HepG2 (cell line): ENCODE measurements at regions not wholly inside any gene's neighbourhood (a gene's known extent, or its start where the extent isn't known, plus 50 kb on each side); places are given as distances from the start of the nearest gene placed in this dataset.

Source experiments
- ATAC-seq: fragments of 200-7000 bp; cut with Tn5 transposase; 3 replicates; pipeline ENCODE4 v1.9.1; 2020; ENCODE audit warnings: mild to moderate bottlenecking, moderate library complexity
- BruUV-seq: library from RNA; stranded (reverse); fragments of 400-500 nt; replicated peaks from 2 replicates; lab custom pipeline; 2021; lab: Mats Ljungman, UMichigan
- CTCF ChIA-PET: fragments of 300-600 bp; formaldehyde crosslinking; extraction: SDS; loops from one replicate; lab custom pipeline; 2021; ENCODE audit warnings: low total read pairs, inconsistent platforms, low intra/inter-chr PET ratio; lab: Yijun Ruan, JAX
- POLR2A ChIA-PET: fragments of 350-600 bp; sonication (Branson Sonifier 250); formaldehyde crosslinking; loops from one replicate; lab custom pipeline; 2020; ENCODE audit warnings: antibody characterized with exemption, inconsistent platforms; lab: Yijun Ruan, JAX
- DNase-seq: peaks from one replicate; pipeline ENCODE4 v3.0.0-alpha.2; 2015; ENCODE audit warnings: low spot score
- FAIRE-seq: peaks from 3 replicates; lab custom pipeline; 2011; peaks lifted over from hg19 to GRCh38; lab: Jason Lieb, UNC
- H2AFZ ChIP-seq: one replicate; pipeline ENCODE4 v1.6.1; 2011; ENCODE audit warnings: low read length, inconsistent platforms
- H3K27ac ChIP-seq: fragments of 300-600 bp; 3 replicates; pipeline ENCODE4 v1.8.0; 2011; ENCODE audit warnings: mixed run types, mild to moderate bottlenecking, mixed read lengths, low read length, inconsistent platforms; ENCODE audit not compliant: insufficient read depth; ENCODE audit errors: extremely low read length
- H3K27me3 ChIP-seq, 2 experiments: fragments of 200-600 bp in 1 of 2; 2 replicates in 1 of 2; 3 replicates in 1 of 2; pipeline versions ENCODE4 v1.6.0 to v1.8.0; 2011; ENCODE audit warnings: low read length in 2 of 2, mild to moderate bottlenecking in 2 of 2, moderate library complexity in 2 of 2, inconsistent platforms in 1 of 2; ENCODE audit not compliant: insufficient read depth in 2 of 2, control insufficient read depth in 1 of 2
- H3K36me3 ChIP-seq, 2 experiments: fragments of 200-600 bp in 1 of 2; replicated peaks in 1 of 2; 2 replicates in 1 of 2; 3 replicates in 1 of 2; pipeline versions ENCODE4 v1.5.1 to v1.8.0; 2011; ENCODE audit warnings: low read length in 2 of 2, inconsistent platforms in 1 of 2; ENCODE audit not compliant: insufficient read depth in 2 of 2, control insufficient read depth in 1 of 2
- H3K4me1 ChIP-seq: 2 replicates; pipeline ENCODE4 v1.5.1; 2012; ENCODE audit warnings: low read length, inconsistent platforms; ENCODE audit not compliant: insufficient read depth
- H3K4me2 ChIP-seq: 2 replicates; pipeline ENCODE4 v1.6.0; 2011; ENCODE audit warnings: low read depth, low read length, inconsistent platforms
- H3K4me3 ChIP-seq, 3 experiments: fragments of 200-600 bp in 1 of 3; sonication (generic), shearing (Covaris generic) in 1 of 3; replicated peaks in 1 of 3; 2 replicates each; pipeline ENCODE4 v1.5.1; 2011 to 2016; ENCODE audit warnings: low read length in 3 of 3, inconsistent platforms in 2 of 3, low read depth in 2 of 3, mild to moderate bottlenecking in 2 of 3, control low read depth in 1 of 3, mixed read lengths in 1 of 3; ENCODE audit not compliant: insufficient read depth in 1 of 3
- H3K79me2 ChIP-seq: one replicate; pipeline ENCODE4 v1.6.1; 2011; ENCODE audit warnings: low read length, inconsistent platforms; ENCODE audit not compliant: insufficient read depth
- H3K9ac ChIP-seq: 2 replicates; pipeline ENCODE4 v1.6.0; 2011; ENCODE audit warnings: mild to moderate bottlenecking, low read depth, low read length, inconsistent platforms; ENCODE audit not compliant: insufficient read depth
- H3K9me3 ChIP-seq: 2 replicates; pipeline ENCODE4 v1.5.1; 2012; ENCODE audit warnings: mild to moderate bottlenecking, low read length
- H4K20me1 ChIP-seq: 2 replicates; pipeline ENCODE4 v1.6.0; 2011; ENCODE audit warnings: inconsistent platforms, mild to moderate bottlenecking, low read length, moderate library complexity; ENCODE audit not compliant: insufficient read depth
- AGO2 ChIP-seq: fragments of 200-400 bp; formaldehyde crosslinking; optimal IDR thresholded peaks from 2 replicates; pipeline ENCODE3; 2017; ENCODE audit warnings: mild to moderate bottlenecking, low read depth, low read length, moderate library complexity
- ATF1 ChIP-seq: IDR thresholded peaks from 2 replicates; pipeline ENCODE4 v1.6.1; 2016; ENCODE audit warnings: mild to moderate bottlenecking, control low read depth
- CEBPZ ChIP-seq: IDR thresholded peaks from 2 replicates; pipeline ENCODE4 v1.6.1; 2012; ENCODE audit warnings: low read length, improper control_type of control experiment
- DMTF1 ChIP-seq: sonication (generic); formaldehyde crosslinking; IDR thresholded peaks from 2 replicates; pipeline ENCODE4 v1.4.0; 2020; ENCODE audit warnings: mild to moderate bottlenecking, missing genetic modification reagents
- HNF4G ChIP-seq, 2 experiments: sonication (generic) in 1 of 2; formaldehyde crosslinking in 1 of 2; IDR thresholded peaks; 2 replicates each; pipeline versions ENCODE4 v1.4.0 to v1.6.1; 2011 to 2020; ENCODE audit warnings: borderline replicate concordance in 2 of 2, low read depth in 2 of 2, mild to moderate bottlenecking in 2 of 2, low read length in 1 of 2, missing genetic modification reagents in 1 of 2, moderate library complexity in 1 of 2
- NR3C1 ChIP-seq: sonication (generic); formaldehyde crosslinking; IDR thresholded peaks from 2 replicates; pipeline ENCODE4 v1.4.0; 2020; ENCODE audit warnings: missing genetic modification reagents
- TBP ChIP-seq: sonication (generic); formaldehyde crosslinking; IDR thresholded peaks from 2 replicates; pipeline ENCODE4 v1.5.0; 2020; ENCODE audit warnings: missing genetic modification reagents
- TGIF2 ChIP-seq: IDR thresholded peaks from 2 replicates; pipeline ENCODE4 v1.6.1; 2016; ENCODE audit warnings: control low read depth, missing compliant biosample characterization
- YEATS2 ChIP-seq: sonication (generic); formaldehyde crosslinking; IDR thresholded peaks from 2 replicates; pipeline ENCODE4 v1.4.0; 2020; ENCODE audit warnings: missing genetic modification reagents, borderline replicate concordance
- ZNF121 ChIP-seq: sonication (generic); formaldehyde crosslinking; IDR thresholded peaks from 2 replicates; pipeline ENCODE4 v1.5.0; 2020; ENCODE audit warnings: mild to moderate bottlenecking, missing genetic modification reagents
- ZNF274 ChIP-seq: sonication (generic); formaldehyde crosslinking; IDR thresholded peaks from 2 replicates; pipeline ENCODE4 v1.5.1; 2020; ENCODE audit warnings: mild to moderate bottlenecking, missing genetic modification reagents
- ZNF607 ChIP-seq: sonication (generic); formaldehyde crosslinking; IDR thresholded peaks from 2 replicates; pipeline ENCODE4 v1.5.1; 2020; ENCODE audit warnings: missing genetic modification reagents, mild to moderate bottlenecking, borderline replicate concordance
- ZNF639 ChIP-seq: conservative IDR thresholded peaks from 2 replicates; pipeline ENCODE4 v1.6.1; 2018; ENCODE audit warnings: missing genetic modification reagents
- WGBS: methylation state at CpG from one replicate; pipeline ENCODE4 v1.1.6; 2017; ENCODE audit warnings: low lambda C conversion rate; 5-methylcytosine and 5-hydroxymethylcytosine counted together
- in situ Hi-C: cut with HindIII; loops from 2 replicates; pipeline ENCODE4 v1.10.0; 2017; ENCODE audit warnings: low pct_unique_long_range_greater_than_20kb; ENCODE audit not compliant: extremely low pct_ligation_motif_present
- intact Hi-C: fragments of 100-400 bp; cut with micrococcal nuclease; formaldehyde crosslinking; loops from one replicate; pipeline ENCODE4 v1.10.0; 2022; ENCODE audit not compliant: unreplicated experiment

- BruUV-seq: no TSS peak
- intact Hi-C loops: no loop called here
- ATAC-seq: no peak
- no peak for TF ChIP-seq HNF4G (IDR thresholded peaks at IDR 0.05; ENCODE audit: borderline replicate concordance, low read depth, low read length)
- no peak for TF ChIP-seq HNF4G (CRISPR knock-in tag; IDR thresholded peaks at IDR 0.05; ENCODE audit: borderline replicate concordance, low read depth)
- no peak for TF ChIP-seq TGIF2 (CRISPR knock-in tag)
- TF ChIP-seq CEBPZ: no peak
- no peak for TF ChIP-seq TBP (CRISPR knock-in tag)
- no peak for TF ChIP-seq AGO2
- no peak for TF ChIP-seq ZNF274 (CRISPR knock-in tag)
- TF ChIP-seq ZNF121 (CRISPR knock-in tag): no peak
- TF ChIP-seq DMTF1 (CRISPR knock-in tag): no peak
- no peak for TF ChIP-seq NR3C1 (CRISPR knock-in tag)
- TF ChIP-seq YEATS2 (CRISPR knock-in tag): no peak
- no peak for TF ChIP-seq ZNF639 (CRISPR knock-in tag)
- TF ChIP-seq ZNF607 (CRISPR knock-in tag): no peak
- no peak for TF ChIP-seq ATF1 (CRISPR knock-in tag)
Observed at GRCh38 chr15:60228619-60229018, 169.2 kb downstream of the ANXA2 start.

More at GRCh38 chr15:60228619-60229018, 169.2 kb downstream of the ANXA2 start:
- Histone ChIP-seq H4K20me1 (no peaks in the 10 kb centered on the region), H3K9me3 (no peaks in the 10 kb centered on the region), H3K36me3 (no peaks in the 10 kb centered on the region), H3K4me2 (no peak overlapping the region), H3K27ac (no peak overlapping the region), H3K4me3 (no peak overlapping the region), H3K4me1 (no peaks in the 10 kb centered on the region), H3K79me2 (no peaks in the 10 kb centered on the region), H3K9ac (no peak overlapping the region), H3K27me3 (peaks cover 0 to 58% of the 10 kb centered on the region in 2 experiments; a peak in 3 of 5 replicates), H2AFZ (no peak overlapping the region)
- 20% methylated on average over 2 of the region's 2 CpGs for WGBS
- POLR2A ChIA-PET: no interaction called here
- no peak for FAIRE-seq
- in situ Hi-C loops: no loop called here
- DNase-seq: no peak
- CTCF ChIA-PET: no interaction called here
